ENCODE measurements at regions not wholly inside any gene's neighbourhood (a gene's known extent, or its start where the extent isn't known, plus 50 kb on each side); places are given as distances from the start of the nearest gene placed in this dataset.

- Histone ChIP-seq H3K9me3 (no peaks in the 10 kb centered on the region), H3K27me3 (peaks cover 0 to 6% (median 3%) of the 10 kb centered on the region in 3 donors), H3K27ac (no peak overlapping the region), H3K36me3 (no peaks in the 10 kb centered on the region), H3K4me1 (no peaks in the 10 kb centered on the region), H3K4me3 (no peak overlapping the region)
- ATAC-seq (no peak), DNase-seq (no peak)
- in situ Hi-C loops (cut with MboI; ENCODE audit: low sequenced_read_pairs in 4 of 4) (no loop called here), intact Hi-C loops (cut with DNase I; ENCODE audit: low total_unique reads) (no loop called here)
- TF ChIP-seq CTCF (IDR thresholded peaks at IDR 0.05 in 4 of 5, conservative IDR thresholded peaks at IDR 0.05 in 1 of 5) = no peak
- no peak for TF ChIP-seq POLR2A (IDR thresholded peaks at IDR 0.05)
Measured at GRCh38 chr12:131363393-131363792, 347.5 kb upstream of the SFSWAP start.

GRCh38 chr12:131363841-131364495 is 346.9 kb upstream of the SFSWAP start:
- no peak overlapping the region for H3K4me3 ChIP-seq
- peaks cover 0 to 6% (median 3%) of the 10 kb centered on the region in 3 donors for H3K27me3 ChIP-seq
- no peaks in the 10 kb centered on the region for H3K36me3 ChIP-seq
- intact Hi-C loops (cut with DNase I; ENCODE audit: low total_unique reads) (no loop called here), in situ Hi-C loops (cut with MboI; ENCODE audit: low sequenced_read_pairs in 4 of 4) (no loop called here)
- ATAC-seq (no peak), DNase-seq (no peak)
- H3K27ac ChIP-seq = no peak overlapping the region
- no peaks in the 10 kb centered on the region for H3K4me1 ChIP-seq
- H3K9me3 ChIP-seq = no peaks in the 10 kb centered on the region
- TF ChIP-seq POLR2A (IDR thresholded peaks at IDR 0.05) = no peak
- no peak for TF ChIP-seq CTCF (IDR thresholded peaks at IDR 0.05 in 4 of 5, conservative IDR thresholded peaks at IDR 0.05 in 1 of 5)

- in situ Hi-C loops (cut with MboI; ENCODE audit: low sequenced_read_pairs in 4 of 4) = no loop called here
- DNase-seq = no peak
Measured at GRCh38 chr12:131364903-131365820, 345.7 kb upstream of the SFSWAP start.

DNA sequence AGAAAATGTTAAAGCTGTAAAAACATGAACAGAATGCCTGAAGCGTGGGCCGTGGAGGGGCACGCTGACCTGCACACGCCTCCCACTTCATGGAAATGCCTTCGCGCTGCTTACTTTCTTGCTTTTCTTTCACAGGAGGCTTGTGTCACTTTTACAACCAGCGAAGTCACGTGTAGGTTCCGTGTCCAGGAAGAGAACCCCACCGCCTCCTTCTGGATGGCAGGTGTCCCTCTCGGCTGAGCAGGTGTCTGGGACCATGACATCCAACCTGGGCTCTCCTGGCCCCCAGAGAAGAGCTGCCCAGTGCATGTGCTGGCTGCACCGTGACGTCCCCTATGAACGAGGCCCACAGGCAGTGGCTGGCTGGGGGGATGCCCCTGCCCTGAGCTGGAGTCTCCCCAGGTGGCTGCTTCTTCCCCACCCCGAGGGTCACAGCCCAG is 345.0 kb upstream of the SFSWAP start:
- no peak overlapping the region for H3K4me3 ChIP-seq
- in situ Hi-C loops (cut with MboI; ENCODE audit: low sequenced_read_pairs in 4 of 4) (no loop called here), intact Hi-C loops (cut with DNase I; ENCODE audit: low total_unique reads) (no loop called here)
- H3K4me1 ChIP-seq = no peaks in the 10 kb centered on the region
- peaks cover 0 to 5% (median 0%) of the 10 kb centered on the region in 3 donors for H3K27me3 ChIP-seq
- H3K9me3 ChIP-seq = no peaks in the 10 kb centered on the region
- H3K27ac ChIP-seq = no peak overlapping the region
- DNase-seq (no peak), ATAC-seq (no peak)
- TF ChIP-seq CTCF (IDR thresholded peaks at IDR 0.05 in 4 of 5, conservative IDR thresholded peaks at IDR 0.05 in 1 of 5) (no peak), POLR2A (IDR thresholded peaks at IDR 0.05) (no peak)
- H3K36me3 ChIP-seq = no peaks in the 10 kb centered on the region

More at GRCh38 chr12:131364903-131365820, 345.7 kb upstream of the SFSWAP start:
- H3K4me1 ChIP-seq = no peaks in the 10 kb centered on the region
- no peak overlapping the region for H3K27ac ChIP-seq
- H3K36me3 ChIP-seq = no peaks in the 10 kb centered on the region
- TF ChIP-seq CTCF (IDR thresholded peaks at IDR 0.05 in 4 of 5, conservative IDR thresholded peaks at IDR 0.05 in 1 of 5) (no peak), POLR2A (IDR thresholded peaks at IDR 0.05) (no peak)
- intact Hi-C loops (cut with DNase I; ENCODE audit: low total_unique reads) = no loop called here
- ATAC-seq = no peak
- no peak overlapping the region for H3K4me3 ChIP-seq
- H3K27me3 ChIP-seq = peaks cover 0 to 6% (median 0%) of the 10 kb centered on the region in 3 donors
- H3K9me3 ChIP-seq = no peaks in the 10 kb centered on the region

Measured in gastrocnemius medialis (tissue), 4 donors.